H1 (cell line): ENCODE measurements at regions not wholly inside any gene's neighbourhood (a gene's known extent, or its start where the extent isn't known, plus 50 kb on each side); places are given as distances from the start of the nearest gene placed in this dataset.

Experiments used
- BACH1 ChIP-seq: IDR thresholded peaks from 2 replicates; pipeline ENCODE4 v1.6.1; 2012; ENCODE audit warnings: low read length, improper control_type of control experiment
- CHD2 ChIP-seq: IDR thresholded peaks from 2 replicates; pipeline ENCODE4 v1.6.1; 2012; ENCODE audit warnings: low read length, improper control_type of control experiment
- GABPA ChIP-seq: IDR thresholded peaks from 2 replicates; pipeline ENCODE4 v1.6.1; 2011; ENCODE audit warnings: mild to moderate bottlenecking, low read length, moderate library complexity, borderline replicate concordance; ENCODE audit not compliant: insufficient read depth
- SIN3A ChIP-seq, 2 experiments: IDR thresholded peaks in 1 of 2; conservative IDR thresholded peaks in 1 of 2; 2 replicates each; pipeline ENCODE4 v1.6.1; 2011 to 2012; ENCODE audit warnings: low read length in 2 of 2, improper control_type of control experiment in 1 of 2, low read depth in 1 of 2, mild to moderate bottlenecking in 1 of 2
- SP1 ChIP-seq: IDR thresholded peaks from 2 replicates; pipeline ENCODE4 v1.6.1; 2011; ENCODE audit warnings: low read depth, low read length
- TEAD4 ChIP-seq: IDR thresholded peaks from 2 replicates; pipeline ENCODE4 v1.6.1; 2012; ENCODE audit warnings: low read depth, low read length, inconsistent platforms, mixed read lengths
- TF ChIP-seq, protein P1 (sequence below): fragments of 300-600 bp; sonication (generic); IDR thresholded peaks from 2 replicates; pipeline ENCODE4 v1.7.1; 2012; ENCODE audit warnings: low read length, moderate library complexity, mild to moderate bottlenecking, inconsistent platforms; ENCODE audit not compliant: insufficient replicate concordance
- TF ChIP-seq, protein P2 (sequence below): IDR thresholded peaks from 2 replicates; pipeline ENCODE4 v1.6.1; 2012; ENCODE audit warnings: inconsistent platforms
- TF ChIP-seq, protein P3 (sequence below): IDR thresholded peaks from 2 replicates; pipeline ENCODE4 v1.6.1; 2012; ENCODE audit warnings: low read length, inconsistent platforms
- TF ChIP-seq, protein P4 (sequence below): IDR thresholded peaks from 2 replicates; pipeline ENCODE4 v1.6.1; 2012; ENCODE audit warnings: inconsistent platforms

DNA sequence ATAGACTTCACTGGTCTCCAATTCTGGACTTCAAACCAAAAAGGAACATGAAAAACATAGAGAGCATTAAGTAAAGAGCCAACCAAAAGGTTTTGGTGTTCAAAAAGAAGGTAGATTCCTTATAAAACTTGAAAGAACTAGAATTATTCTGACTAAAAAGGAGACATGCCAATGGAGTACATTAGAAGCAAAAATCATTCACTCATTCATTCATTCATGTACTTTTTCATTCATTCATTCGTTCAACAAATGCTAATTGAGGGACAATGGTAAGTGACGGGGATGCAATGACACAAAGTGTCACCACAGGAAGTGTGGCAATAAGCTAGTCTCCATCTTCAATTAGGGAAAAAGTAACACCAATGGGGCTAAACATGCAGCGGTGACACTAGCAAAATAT is 181.0 kb upstream of the ATP11B start (continued):
- TF ChIP-seq, protein P1, sequence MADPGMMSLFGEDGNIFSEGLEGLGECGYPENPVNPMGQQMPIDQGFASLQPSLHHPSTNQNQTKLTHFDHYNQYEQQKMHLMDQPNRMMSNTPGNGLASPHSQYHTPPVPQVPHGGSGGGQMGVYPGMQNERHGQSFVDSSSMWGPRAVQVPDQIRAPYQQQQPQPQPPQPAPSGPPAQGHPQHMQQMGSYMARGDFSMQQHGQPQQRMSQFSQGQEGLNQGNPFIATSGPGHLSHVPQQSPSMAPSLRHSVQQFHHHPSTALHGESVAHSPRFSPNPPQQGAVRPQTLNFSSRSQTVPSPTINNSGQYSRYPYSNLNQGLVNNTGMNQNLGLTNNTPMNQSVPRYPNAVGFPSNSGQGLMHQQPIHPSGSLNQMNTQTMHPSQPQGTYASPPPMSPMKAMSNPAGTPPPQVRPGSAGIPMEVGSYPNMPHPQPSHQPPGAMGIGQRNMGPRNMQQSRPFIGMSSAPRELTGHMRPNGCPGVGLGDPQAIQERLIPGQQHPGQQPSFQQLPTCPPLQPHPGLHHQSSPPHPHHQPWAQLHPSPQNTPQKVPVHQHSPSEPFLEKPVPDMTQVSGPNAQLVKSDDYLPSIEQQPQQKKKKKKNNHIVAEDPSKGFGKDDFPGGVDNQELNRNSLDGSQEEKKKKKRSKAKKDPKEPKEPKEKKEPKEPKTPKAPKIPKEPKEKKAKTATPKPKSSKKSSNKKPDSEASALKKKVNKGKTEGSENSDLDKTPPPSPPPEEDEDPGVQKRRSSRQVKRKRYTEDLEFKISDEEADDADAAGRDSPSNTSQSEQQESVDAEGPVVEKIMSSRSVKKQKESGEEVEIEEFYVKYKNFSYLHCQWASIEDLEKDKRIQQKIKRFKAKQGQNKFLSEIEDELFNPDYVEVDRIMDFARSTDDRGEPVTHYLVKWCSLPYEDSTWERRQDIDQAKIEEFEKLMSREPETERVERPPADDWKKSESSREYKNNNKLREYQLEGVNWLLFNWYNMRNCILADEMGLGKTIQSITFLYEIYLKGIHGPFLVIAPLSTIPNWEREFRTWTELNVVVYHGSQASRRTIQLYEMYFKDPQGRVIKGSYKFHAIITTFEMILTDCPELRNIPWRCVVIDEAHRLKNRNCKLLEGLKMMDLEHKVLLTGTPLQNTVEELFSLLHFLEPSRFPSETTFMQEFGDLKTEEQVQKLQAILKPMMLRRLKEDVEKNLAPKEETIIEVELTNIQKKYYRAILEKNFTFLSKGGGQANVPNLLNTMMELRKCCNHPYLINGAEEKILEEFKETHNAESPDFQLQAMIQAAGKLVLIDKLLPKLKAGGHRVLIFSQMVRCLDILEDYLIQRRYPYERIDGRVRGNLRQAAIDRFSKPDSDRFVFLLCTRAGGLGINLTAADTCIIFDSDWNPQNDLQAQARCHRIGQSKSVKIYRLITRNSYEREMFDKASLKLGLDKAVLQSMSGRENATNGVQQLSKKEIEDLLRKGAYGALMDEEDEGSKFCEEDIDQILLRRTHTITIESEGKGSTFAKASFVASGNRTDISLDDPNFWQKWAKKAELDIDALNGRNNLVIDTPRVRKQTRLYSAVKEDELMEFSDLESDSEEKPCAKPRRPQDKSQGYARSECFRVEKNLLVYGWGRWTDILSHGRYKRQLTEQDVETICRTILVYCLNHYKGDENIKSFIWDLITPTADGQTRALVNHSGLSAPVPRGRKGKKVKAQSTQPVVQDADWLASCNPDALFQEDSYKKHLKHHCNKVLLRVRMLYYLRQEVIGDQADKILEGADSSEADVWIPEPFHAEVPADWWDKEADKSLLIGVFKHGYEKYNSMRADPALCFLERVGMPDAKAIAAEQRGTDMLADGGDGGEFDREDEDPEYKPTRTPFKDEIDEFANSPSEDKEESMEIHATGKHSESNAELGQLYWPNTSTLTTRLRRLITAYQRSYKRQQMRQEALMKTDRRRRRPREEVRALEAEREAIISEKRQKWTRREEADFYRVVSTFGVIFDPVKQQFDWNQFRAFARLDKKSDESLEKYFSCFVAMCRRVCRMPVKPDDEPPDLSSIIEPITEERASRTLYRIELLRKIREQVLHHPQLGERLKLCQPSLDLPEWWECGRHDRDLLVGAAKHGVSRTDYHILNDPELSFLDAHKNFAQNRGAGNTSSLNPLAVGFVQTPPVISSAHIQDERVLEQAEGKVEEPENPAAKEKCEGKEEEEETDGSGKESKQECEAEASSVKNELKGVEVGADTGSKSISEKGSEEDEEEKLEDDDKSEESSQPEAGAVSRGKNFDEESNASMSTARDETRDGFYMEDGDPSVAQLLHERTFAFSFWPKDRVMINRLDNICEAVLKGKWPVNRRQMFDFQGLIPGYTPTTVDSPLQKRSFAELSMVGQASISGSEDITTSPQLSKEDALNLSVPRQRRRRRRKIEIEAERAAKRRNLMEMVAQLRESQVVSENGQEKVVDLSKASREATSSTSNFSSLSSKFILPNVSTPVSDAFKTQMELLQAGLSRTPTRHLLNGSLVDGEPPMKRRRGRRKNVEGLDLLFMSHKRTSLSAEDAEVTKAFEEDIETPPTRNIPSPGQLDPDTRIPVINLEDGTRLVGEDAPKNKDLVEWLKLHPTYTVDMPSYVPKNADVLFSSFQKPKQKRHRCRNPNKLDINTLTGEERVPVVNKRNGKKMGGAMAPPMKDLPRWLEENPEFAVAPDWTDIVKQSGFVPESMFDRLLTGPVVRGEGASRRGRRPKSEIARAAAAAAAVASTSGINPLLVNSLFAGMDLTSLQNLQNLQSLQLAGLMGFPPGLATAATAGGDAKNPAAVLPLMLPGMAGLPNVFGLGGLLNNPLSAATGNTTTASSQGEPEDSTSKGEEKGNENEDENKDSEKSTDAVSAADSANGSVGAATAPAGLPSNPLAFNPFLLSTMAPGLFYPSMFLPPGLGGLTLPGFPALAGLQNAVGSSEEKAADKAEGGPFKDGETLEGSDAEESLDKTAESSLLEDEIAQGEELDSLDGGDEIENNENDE, result no peak
- TF ChIP-seq SP1, result no peak
- no peak for TF ChIP-seq GABPA
- TF ChIP-seq CHD2, result no peak
- TF ChIP-seq BACH1, result no peak
- no peak for TF ChIP-seq TEAD4
- TF ChIP-seq, protein P2, sequence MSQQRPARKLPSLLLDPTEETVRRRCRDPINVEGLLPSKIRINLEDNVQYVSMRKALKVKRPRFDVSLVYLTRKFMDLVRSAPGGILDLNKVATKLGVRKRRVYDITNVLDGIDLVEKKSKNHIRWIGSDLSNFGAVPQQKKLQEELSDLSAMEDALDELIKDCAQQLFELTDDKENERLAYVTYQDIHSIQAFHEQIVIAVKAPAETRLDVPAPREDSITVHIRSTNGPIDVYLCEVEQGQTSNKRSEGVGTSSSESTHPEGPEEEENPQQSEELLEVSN, result no peak
- TF ChIP-seq SIN3A (conservative IDR thresholded peaks at IDR 0.05 in 1 of 2, IDR thresholded peaks at IDR 0.05 in 1 of 2; ENCODE audit: low read depth in 1 of 2, low read length in 2 of 2), result no peak
- TF ChIP-seq, protein P3, sequence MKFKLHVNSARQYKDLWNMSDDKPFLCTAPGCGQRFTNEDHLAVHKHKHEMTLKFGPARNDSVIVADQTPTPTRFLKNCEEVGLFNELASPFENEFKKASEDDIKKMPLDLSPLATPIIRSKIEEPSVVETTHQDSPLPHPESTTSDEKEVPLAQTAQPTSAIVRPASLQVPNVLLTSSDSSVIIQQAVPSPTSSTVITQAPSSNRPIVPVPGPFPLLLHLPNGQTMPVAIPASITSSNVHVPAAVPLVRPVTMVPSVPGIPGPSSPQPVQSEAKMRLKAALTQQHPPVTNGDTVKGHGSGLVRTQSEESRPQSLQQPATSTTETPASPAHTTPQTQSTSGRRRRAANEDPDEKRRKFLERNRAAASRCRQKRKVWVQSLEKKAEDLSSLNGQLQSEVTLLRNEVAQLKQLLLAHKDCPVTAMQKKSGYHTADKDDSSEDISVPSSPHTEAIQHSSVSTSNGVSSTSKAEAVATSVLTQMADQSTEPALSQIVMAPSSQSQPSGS, result no peak
- TF ChIP-seq, protein P4, sequence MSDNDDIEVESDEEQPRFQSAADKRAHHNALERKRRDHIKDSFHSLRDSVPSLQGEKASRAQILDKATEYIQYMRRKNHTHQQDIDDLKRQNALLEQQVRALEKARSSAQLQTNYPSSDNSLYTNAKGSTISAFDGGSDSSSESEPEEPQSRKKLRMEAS, result no peak
